PFSK-1 (cell line): ENCODE measurements at regions not wholly inside any gene's neighbourhood (a gene's known extent, or its start where the extent isn't known, plus 50 kb on each side); places are given as distances from the start of the nearest gene placed in this dataset.

Experiments
- POLR2AphosphoS5 ChIP-seq: IDR thresholded peaks from 2 replicates; pipeline ENCODE4 v1.6.1; 2012; ENCODE audit warnings: low read depth, mild to moderate bottlenecking, control low read depth, low read length, moderate library complexity
- SIN3A ChIP-seq: IDR thresholded peaks from 2 replicates; pipeline ENCODE4 v1.6.1; 2012; ENCODE audit warnings: mild to moderate bottlenecking, low read length, moderate library complexity, borderline replicate concordance; ENCODE audit not compliant: insufficient read depth

DNA sequence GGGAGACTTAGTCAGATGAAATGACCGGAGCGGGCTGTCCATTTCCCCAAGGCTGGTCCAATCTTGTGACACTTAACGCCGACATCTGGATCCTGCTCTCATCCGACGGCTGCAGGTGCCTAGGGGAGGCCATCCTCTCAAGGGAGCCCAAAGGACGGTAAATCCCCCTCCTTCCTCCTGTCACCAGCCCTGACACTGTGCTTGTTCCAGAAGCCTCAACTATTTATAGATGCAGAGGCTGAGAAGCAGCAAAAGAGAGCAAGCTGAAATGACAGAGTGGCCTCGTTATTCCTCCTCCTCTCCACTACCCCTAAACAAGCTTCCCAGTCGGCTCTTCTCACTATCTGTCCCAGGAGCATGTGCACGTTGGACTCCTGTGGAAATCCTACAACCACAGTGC is 533.7 kb downstream of the LIG4 start:
- no peak for TF ChIP-seq POLR2AphosphoS5
- TF ChIP-seq SIN3A = no peak
